Medulla oblongata (tissue), 1 donor: ENCODE measurements at regions not wholly inside any gene's neighbourhood (a gene's known extent, or its start where the extent isn't known, plus 50 kb on each side); places are given as distances from the start of the nearest gene placed in this dataset.
A peak's percentile ranks its signal among the peaks of the same experiment; 100 is the strongest.

Experiments
- DNase-seq: peaks from one replicate; pipeline ENCODE4 v3.0.0-alpha.2; 2015; ENCODE audit errors: extremely low spot score

DNA sequence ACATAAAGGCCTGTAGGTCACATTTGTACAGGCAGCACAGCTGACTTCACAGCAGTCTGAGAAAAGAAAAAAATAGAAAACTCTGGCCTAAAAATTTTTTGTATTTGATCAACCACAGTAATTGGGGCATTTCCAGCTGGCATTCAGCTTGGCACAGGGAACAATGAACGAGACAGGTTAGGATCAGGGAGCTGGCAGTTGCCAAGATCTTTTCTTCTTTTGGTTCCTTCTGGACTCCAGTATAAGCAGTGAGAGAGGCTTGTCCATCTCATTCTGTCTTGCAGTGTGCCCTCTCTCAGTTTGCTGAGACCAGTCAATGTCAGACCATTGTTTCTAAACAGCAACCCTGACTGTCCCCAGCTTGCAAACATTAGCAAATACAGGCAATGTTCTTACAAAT is 601.1 kb downstream of the TLR4 start:
- peak; percentile 38 for DNase-seq

DNA sequence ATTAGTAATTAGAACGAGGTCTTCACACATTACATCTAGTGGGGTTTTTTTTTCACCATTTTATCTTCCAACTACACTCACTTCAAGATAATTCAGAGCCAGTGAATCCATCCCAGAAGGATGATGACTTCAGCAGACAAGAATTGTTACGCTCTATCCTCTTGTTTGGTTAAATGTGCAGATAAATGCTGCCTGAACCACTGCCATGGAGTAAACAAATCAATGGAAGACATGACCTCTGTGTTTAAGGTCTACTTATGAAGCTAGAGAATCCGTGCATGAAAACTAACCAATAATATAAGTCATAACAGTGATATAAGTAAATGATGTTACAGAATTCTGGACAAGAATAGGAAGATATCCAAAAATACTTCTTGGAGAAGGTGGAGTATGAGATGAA is 602.6 kb downstream of the TLR4 start:
- no peak for DNase-seq

DNA sequence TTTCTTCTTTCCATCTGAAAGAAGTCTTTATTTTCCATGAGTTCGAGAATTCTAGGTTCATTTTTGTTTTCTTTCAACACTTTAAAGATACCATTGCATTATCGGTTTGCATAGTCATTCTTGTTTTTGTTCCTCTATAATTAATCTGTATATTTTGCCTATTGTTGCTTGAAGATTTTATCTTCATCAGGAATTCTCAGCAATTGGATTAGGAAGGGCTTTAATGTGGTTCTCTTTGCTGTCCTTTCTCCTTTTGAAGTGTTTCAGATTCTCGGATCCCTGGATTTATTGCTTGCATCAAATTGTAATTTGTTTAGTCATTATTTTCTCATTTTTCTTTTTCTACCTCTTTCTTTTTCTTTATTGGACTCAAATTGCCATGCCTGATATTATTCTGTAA is 609.8 kb downstream of the TLR4 start:
- no peak for DNase-seq

DNA sequence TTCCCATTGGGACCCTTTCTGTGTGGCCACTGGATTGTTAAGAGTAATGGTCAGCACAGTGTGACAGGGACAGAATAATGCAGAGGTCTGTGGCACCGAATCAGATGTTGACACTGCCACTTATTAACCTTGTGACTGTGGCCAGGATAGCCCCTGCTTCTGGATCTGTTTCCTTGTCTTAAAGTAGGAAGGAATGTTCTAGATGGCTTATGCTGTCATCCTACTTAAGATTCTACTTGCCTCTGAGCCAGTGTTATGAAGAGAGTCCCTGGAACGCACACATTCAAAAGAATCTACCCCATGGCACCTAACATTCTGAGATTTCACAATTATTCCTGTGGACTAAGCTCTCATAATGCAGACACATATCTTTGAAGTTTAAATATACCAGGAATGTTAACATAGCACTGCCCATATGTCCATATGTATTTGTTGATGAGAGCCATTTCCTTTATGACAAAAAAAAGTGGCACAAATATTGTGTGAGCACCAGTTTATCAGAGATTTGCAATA is 612.7 kb downstream of the TLR4 start:
- DNase-seq, result no peak

DNA sequence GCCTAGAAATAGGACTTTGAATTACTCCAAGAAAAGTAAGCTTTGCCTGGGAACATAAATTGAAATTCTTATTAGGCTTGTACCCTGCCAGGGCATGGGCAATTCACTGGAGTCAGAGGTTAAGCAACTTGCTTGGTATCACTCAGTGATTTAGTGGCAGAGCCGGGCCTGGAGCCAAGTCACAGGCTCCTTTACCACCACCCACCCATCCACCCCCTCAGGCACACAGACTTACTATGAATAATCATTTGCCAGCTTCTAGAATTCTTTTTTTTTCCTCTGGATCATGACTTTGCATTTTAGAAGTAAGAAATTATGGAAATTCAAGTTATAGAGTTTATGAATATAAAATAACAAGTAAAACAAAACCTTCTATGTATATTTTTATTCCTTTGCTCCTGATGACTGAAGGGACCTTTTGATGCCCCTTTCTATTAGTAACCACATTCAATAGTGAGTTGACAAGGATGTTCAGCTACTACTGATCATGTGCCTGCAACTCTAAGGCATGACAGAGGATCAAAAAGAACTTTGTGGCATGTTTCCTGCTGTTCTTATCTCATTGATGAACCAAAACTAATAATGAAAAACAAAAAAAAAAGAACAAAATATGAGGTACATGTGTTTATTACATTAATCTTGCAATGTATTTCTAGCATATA is 614.7 kb downstream of the TLR4 start:
- DNase-seq, result no peak

DNA sequence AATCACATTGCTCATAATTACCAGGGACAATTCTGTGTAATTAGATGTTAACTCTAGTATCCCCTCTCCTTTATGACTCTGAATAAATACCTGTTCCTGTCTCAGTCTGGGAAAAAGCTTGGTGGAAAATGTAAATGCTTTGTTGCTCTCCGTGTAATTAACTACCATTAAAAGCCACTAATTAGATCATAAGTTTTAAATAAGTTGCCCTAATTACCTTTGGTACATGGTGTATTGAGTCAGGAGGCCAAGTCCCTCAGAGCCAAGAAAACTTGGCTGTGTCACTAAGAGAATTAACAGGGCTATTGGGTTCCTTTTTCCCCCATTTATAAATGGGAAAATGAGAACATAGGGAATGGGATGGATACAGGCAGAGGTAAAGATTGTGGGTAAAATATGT is 617.6 kb downstream of the TLR4 start:
- no peak for DNase-seq

DNA sequence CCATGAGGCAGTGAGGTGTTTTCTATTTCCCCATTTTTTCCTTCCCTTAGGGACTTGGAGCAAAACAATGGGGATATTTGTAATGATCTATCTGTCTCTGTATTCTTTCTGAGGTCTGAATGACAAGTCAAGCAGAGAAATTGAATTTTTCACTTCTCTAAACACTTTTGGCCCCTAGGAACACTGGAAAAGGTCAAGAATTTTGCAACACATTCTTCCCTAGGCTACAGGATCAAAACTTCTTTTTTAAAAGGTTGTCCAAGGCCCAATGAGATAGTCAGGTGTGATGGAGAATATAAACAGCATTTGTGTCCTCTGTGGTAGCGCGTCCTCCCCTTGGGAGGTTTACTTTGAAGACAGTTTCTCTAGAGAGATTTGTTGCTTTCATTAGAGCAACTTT is 620.5 kb downstream of the TLR4 start:
- no peak for DNase-seq

DNA sequence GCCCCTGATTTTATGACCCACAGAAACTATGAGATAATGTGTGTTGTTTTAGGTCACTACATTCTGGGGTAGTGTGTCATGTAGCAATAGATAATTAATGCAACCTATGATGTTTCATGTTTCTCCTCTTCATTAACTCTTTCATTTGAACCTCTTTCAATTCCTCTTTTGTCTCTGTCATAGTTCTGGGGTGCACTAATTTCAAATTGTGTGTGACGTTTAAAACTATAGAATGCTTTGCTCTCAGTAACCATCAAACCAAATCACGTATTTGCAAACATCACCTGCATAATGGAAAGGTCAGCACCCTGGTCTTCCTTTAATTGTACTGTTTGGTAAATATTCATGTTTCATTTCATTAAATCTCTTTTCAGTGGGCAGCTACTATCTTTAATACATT is 621.6 kb downstream of the TLR4 start:
- no peak for DNase-seq

DNA sequence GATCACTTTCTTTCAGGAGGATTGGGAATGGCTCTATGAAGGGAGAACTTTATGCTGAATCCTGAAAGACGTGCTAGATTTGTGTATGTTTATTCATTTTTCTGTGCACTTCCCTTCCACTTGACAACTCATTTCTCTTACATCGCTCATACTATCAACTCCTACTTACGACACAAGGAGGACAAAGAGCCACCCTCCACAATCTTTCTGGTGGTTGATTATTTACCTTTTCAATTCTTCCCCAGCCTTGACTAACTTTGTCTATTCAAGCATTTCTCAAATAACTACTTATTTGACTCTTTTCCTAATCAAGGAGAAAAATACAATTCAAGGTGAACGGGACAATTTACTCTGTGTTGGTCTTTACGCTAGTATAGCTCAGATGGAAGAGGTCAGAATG is 622.1 kb downstream of the TLR4 start:
- DNase-seq, result no peak

DNA sequence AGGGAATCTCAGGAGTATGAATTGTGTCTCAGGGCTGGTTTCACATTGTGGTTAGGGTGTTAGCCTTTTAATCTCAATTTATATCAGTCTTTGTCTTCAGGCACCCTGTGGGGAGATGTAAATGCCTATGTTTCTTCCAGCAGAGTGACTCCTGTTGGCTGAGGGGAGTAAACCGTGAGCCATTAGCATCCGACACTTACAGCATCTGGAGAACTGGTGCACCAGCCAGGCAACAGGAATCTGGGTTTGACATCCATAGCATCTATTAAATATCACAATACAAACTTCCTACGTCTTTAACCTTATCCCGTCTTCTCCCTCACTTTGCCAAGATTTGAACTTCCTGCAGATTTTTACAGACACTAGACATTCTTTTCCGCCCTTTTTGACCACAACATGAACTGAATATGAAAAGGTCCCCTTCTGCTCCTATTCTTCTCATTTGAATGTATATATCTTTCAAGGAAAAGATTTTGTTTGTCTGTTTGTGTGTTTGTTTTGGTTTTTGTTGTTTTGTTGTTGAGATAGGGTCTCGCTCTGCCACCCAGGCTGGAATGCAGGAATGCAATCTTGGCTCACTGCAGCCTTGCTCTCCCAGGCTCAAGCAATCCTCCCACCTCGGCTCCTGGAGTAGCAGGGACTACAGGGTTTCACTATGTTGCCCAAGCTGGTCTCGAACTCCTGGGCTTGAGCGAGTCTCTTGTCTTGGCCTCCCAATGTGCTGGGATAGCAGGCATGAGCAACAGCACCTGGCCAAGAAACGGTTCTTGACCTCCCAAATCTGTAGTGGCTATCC is 626.2 kb downstream of the TLR4 start:
- no peak for DNase-seq

DNA sequence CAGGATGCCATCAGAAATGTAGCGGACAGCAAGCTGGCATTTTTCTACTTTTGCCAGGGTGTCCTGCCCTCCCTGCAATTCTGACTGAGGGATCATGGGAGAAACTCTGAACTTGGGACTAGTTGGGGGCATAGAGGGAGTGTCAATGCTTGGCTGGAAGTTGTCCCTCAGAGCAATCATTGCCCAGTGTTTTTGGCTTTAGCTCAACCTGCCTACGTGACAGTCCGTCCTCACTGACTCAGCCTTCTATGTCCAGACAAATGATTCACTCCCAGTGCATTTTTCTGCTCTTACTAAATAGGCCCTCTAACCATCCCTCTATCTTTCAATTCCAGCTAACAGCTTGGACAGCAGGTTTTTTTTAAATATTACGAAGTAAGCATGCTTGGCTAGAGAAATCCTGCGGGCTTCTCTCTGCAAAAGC is 627.4 kb downstream of the TLR4 start:
- no peak for DNase-seq

DNA sequence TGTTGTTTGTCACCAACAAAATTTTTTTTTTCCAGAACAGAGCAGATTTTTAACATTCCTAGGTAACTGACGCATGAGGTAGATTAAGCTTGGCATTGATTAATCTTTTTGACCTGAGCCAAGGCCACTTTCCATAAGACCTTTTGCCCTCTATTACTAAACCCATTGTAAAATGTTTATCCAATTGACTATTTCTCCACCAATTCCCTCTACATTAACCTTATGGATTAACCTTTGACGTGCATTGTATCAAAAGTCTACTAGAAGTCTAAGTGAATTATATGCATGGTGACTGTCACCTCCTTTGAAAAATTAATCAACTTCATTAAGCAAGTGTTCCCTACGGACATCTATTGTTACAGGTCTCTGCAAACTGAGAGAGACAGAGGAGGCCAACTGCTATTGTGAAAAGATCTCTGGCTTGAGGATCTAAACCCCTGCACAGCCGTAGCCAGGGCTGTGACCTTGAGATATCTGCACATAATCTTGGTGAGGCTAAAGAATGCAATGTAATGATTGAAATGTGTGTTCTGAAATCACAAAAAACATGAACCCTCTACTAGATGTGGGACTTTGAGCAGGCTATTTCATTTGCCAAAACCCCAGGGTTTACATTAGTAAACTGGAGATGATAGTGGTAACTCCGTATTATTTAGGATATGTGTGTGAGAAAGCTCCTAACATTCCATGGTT is 632.2 kb downstream of the TLR4 start:
- no peak for DNase-seq

DNA sequence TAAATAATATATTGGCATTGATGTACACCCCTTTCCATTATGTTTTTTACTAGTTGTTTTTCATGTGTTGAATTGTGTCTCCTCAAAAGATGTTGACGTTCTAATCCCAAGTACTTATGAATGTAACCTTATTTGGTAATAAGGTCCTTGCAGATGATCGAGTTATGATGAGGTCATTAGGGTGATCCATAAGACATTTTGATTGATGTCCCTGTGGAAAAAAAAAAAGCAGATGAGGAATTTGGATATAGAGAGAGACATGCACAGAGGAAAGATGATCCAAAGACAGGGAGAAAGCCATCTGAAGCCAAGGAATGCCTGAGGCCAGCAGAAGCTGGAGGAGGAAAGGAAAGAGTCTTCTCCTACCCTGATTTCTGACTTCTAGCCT is 632.7 kb downstream of the TLR4 start:
- no peak for DNase-seq

DNA sequence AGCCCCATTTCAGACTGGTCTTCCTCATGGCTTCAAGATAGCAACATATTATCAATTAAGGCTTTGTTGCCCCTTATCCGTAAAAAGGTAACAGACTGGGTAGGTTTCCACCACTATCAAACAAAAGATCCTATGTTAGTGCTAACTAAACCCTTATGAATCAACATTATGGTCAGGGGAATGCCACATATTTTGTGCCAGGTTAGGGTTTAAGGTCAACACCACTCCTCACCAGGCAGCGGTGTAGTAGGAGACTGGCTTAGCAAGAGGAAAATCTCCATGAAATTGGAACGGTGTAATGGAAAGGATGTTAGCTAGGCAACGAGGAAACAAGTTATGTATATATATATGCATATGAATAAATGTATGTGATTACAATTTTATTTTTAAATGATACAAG is 655.8 kb downstream of the TLR4 start:
- no peak for DNase-seq

DNA sequence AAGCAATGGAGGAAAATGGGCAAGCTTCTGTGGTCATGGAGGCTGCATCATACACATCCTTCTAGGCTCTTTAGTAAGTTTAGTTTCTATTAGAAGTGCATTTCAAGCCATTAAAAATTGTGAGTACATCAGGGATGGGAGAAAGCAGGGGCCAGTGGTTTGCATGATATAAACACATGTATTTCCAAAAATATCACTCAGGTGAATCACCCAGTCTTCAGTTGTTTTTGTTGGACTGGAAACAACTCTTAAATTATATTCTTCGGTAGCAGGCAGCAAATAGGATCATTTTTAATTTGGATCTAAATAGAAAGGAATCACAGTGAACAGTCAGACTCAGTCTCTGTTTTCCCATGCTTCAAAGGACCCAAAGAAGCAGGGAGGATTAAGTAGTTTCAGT is 657.9 kb downstream of the TLR4 start:
- DNase-seq, result no peak

DNA sequence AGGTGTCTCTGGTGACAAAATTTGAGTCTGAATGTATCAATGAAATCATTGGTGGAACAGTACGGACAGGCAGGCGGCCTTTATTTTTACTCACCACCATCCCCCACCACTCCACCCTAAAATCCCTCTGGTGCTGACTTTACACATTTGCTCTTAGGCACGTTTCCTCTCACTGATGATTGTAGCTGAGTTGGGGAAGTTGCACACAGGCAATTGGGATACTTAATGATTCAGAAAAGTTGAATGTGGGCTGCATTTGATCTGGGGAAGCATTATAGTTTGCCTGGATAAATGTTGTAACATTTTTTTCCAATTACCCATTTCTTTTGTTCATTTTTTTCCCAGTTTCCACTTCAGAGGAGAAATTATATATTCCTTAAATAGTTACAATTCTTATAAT is 658.4 kb downstream of the TLR4 start:
- no peak for DNase-seq

DNA sequence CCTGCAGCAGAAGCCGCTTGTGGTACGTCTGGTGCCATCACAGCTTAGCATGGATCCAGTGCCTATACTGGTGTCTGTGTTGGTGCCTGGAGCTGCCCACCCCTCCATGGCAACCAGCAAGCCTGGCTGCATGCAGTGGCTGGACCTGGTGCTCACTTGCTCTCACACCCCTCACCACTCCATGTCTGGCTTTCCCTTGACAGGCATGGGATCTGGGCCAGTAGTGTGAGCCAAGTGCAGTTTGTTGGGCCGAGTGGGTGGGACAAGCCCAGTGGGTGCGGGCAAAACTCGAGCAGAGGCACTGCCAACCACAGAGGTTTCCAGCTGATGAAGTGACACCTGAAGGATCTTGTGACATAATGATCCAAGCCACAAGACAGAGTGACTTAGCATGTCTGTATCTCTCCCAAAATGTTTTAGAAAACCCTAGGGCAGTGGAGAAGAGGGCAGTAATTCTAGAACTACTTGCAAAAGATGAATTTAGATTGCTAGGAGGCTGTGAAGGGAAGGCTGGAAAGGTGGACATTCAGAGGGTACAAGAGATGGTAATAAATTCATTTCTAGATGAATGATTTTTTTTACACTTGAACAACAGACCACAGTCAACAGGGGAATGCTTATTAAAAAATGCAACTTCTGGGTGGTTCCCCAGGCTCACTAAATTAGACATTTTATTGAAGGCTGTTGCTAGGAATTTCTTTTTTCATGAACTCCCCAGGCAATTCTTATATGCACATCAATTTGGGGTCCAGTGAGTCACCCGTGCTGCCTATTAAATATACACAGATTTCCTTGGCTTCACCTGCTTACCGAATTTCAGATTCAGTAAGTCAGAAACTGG is 660.3 kb downstream of the TLR4 start:
- no peak for DNase-seq

DNA sequence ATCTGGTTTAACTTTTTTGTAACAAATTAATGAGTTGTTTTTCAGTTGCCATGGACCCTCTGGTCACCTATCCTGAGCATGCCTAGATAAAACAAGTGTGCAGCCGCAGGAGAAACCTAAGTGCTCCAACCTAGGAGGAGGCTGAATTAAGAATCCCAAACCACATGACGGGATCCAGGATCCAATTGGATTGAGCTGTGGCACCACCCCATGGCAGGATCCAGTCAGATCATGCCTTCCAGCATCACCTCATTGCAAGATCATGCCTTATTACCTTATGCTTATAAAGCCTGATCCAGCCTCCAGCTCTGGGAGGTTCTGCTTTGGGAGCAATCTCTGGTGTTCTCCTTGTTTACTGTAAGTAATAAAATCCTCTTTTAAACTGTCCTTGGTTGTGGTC is 662.0 kb downstream of the TLR4 start:
- no peak for DNase-seq

DNA sequence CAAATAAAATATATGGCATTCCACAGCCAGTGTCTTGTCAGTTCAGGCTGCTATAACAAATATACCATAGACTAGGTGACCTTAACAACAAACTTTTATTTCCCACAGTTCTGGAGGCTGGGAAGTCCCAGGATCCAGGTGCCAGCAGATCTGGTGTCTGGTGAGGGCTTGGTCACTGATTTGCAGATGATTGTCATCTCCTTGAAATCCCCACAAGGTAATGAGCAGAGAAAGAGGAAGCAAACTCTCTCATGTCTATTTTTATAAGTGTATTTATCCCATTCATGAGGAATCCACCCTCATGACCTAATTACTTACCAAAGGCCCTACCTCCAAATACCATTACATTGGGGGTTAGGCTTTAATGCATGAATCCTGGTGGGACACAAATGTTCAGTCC is 663.2 kb downstream of the TLR4 start:
- no peak for DNase-seq

DNA sequence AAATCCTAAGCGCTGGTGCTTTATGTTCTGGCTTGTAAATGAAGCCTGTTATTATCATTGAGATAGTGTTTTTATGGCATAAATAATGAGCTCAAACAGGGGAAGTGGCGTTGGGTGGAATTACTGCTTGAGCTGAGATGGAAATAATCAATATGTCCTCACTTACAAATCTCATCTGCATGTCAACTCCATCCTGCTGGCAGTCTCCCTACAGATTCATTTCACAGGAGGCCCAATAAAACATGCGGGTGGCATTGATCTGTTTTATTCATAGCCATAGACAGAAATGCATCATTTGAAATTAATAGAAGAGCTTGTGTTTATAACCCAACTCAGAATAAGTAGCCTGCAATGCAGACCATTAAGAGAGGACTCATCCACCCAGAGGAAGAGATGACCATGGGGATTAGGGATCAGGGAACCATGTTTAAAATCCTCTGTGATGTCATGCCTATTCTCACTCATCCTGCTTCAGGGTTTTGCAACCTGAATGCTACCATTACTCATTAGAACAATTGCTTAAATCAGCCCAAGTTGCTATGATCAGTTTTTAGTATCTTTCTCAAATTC is 680.4 kb downstream of the TLR4 start:
- DNase-seq, result no peak

DNA sequence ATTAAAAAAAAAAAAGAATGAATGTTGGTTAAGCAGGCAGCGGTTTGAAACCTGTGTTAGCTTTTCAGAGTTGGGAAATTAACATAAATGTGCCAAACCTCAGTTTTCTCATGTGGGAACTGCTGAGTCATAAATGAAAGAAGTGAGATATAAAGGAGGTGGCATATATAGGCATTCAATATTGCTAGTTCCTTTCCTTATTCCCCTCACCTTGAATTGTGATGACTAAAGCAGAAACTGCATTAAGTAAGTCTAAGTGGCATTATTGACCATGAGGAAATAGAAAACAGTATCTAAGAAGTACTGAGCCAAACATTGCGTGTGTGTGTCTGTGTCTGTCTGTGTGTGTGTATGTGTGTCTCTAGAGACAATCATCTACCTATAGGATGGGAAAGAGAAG is 691.2 kb downstream of the TLR4 start:
- no peak for DNase-seq

DNA sequence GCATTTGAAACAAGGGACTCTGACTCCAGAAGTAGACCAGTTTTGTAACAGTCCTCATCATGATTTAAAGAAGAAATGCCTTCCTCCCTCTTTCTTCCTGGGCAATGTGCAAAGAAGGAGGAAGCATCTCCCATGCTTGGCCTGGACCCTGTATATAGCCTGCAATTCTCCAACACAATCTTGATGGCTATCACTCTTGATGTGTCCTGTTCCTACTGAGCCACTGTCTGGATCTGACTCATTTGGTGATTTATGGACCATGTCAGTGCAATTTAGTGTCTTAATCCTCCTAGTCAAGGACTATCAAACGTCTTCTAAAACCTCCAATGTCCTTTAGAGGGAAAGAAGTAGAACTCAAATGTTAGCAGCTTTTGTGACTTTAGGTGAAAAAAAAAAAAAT is 697.3 kb downstream of the TLR4 start:
- no peak for DNase-seq
